ENCODE measurements at regions not wholly inside any gene's neighbourhood (a gene's known extent, or its start where the extent isn't known, plus 50 kb on each side); places are given as distances from the start of the nearest gene placed in this dataset.

- Histone ChIP-seq H3K27ac (ENCODE audit: low read length) (no peak overlapping the region), H3K36me3 (ENCODE audit: control insufficient read depth, insufficient read depth, low read length) (no peaks in the 10 kb centered on the region), H3K27me3 (ENCODE audit: control insufficient read depth, insufficient read depth, low read length) (no peaks in the 10 kb centered on the region), H3K4me1 (ENCODE audit: control insufficient read depth, insufficient read depth, low read length) (no peaks in the 10 kb centered on the region), H3K9me3 (ENCODE audit: control insufficient read depth, insufficient read depth, low read depth, low read length) (no peaks in the 10 kb centered on the region), H3K4me3 (ENCODE audit: low read depth in 2 of 2, low read length in 2 of 2) (no peak overlapping the region)
- CTCF ChIA-PET: no interaction called here
- POLR2A ChIA-PET: no interaction called here
- intact Hi-C loops (cut with micrococcal nuclease; ENCODE audit: unreplicated experiment): no loop called here
- in situ Hi-C loops (cut with HindIII; ENCODE audit: low pct_unique_long_range_greater_than_20kb, low sequenced_read_pairs): no loop called here
- no peak for ATAC-seq
- no peak for DNase-seq (ENCODE audit: low read depth, low spot score)
- BruUV-seq (replicated peaks): no TSS peak
- TF ChIP-seq TCF7L2 (IDR thresholded peaks at IDR 0.05; ENCODE audit: low read depth, low read length): no peak
- no peak for TF ChIP-seq SIN3A (IDR thresholded peaks at IDR 0.05; ENCODE audit: borderline replicate concordance, insufficient read depth, low read depth, low read length)
- TF ChIP-seq REST (IDR thresholded peaks at IDR 0.05; ENCODE audit: insufficient read depth in 1 of 2, low read depth in 2 of 2, low read length in 1 of 2): no peak
- TF ChIP-seq POLR2AphosphoS5 (IDR thresholded peaks at IDR 0.05; ENCODE audit: low read depth, low read length): no peak
- TF ChIP-seq CTCF (IDR thresholded peaks at IDR 0.05): no peak
Measured at GRCh38 chr12:124168016-124168786, 126.7 kb upstream of the RFLNA start.

GRCh38 chr12:124169577-124170284, 125.2 kb upstream of the RFLNA start:
- intact Hi-C loops (cut with micrococcal nuclease; ENCODE audit: unreplicated experiment): no loop called here
- Histone ChIP-seq H3K27me3 (ENCODE audit: control insufficient read depth, insufficient read depth, low read length) (no peaks in the 10 kb centered on the region), H3K27ac (ENCODE audit: low read length) (no peak overlapping the region), H3K9me3 (ENCODE audit: control insufficient read depth, insufficient read depth, low read depth, low read length) (no peaks in the 10 kb centered on the region), H3K36me3 (ENCODE audit: control insufficient read depth, insufficient read depth, low read length) (no peaks in the 10 kb centered on the region), H3K4me1 (ENCODE audit: control insufficient read depth, insufficient read depth, low read length) (no peaks in the 10 kb centered on the region), H3K4me3 (ENCODE audit: low read depth in 2 of 2, low read length in 2 of 2) (no peak overlapping the region)
- CTCF ChIA-PET: no interaction called here
- ATAC-seq (no peak), DNase-seq (ENCODE audit: low read depth, low spot score) (no peak)
- TF ChIP-seq POLR2AphosphoS5 (IDR thresholded peaks at IDR 0.05; ENCODE audit: low read depth, low read length) (no peak), SIN3A (IDR thresholded peaks at IDR 0.05; ENCODE audit: borderline replicate concordance, insufficient read depth, low read depth, low read length) (no peak)
- POLR2A ChIA-PET: no interaction called here
- in situ Hi-C loops (cut with HindIII; ENCODE audit: low pct_unique_long_range_greater_than_20kb, low sequenced_read_pairs): no loop called here
- BruUV-seq (replicated peaks): no TSS peak

GRCh38 chr12:124170760-124171159, 124.1 kb upstream of the RFLNA start:
- no peak overlapping the region for H3K27ac ChIP-seq (ENCODE audit: low read length)
- H3K27me3 ChIP-seq (ENCODE audit: control insufficient read depth, insufficient read depth, low read length): no peaks in the 10 kb centered on the region
- no peak for DNase-seq (ENCODE audit: low read depth, low spot score)
- ChIA-PET CTCF (no interaction called here), POLR2A (no interaction called here)
- no TSS peak for BruUV-seq (replicated peaks)
- in situ Hi-C loops (cut with HindIII; ENCODE audit: low pct_unique_long_range_greater_than_20kb, low sequenced_read_pairs) (no loop called here), intact Hi-C loops (cut with micrococcal nuclease; ENCODE audit: unreplicated experiment) (no loop called here)
- no peaks in the 10 kb centered on the region for H3K36me3 ChIP-seq (ENCODE audit: control insufficient read depth, insufficient read depth, low read length)
- no peak for TF ChIP-seq REST (IDR thresholded peaks at IDR 0.05; ENCODE audit: insufficient read depth in 1 of 2, low read depth in 2 of 2, low read length in 1 of 2)
- no peaks in the 10 kb centered on the region for H3K9me3 ChIP-seq (ENCODE audit: control insufficient read depth, insufficient read depth, low read depth, low read length)
- no peak for ATAC-seq
- no peak overlapping the region for H3K4me3 ChIP-seq (ENCODE audit: low read depth in 2 of 2, low read length in 2 of 2)
- no peaks in the 10 kb centered on the region for H3K4me1 ChIP-seq (ENCODE audit: control insufficient read depth, insufficient read depth, low read length)

Data from Panc1 (cell line).